HG03520 (cell line): ENCODE measurements at regions not wholly inside any gene's neighbourhood (a gene's known extent, or its start where the extent isn't known, plus 50 kb on each side); places are given as distances from the start of the nearest gene placed in this dataset.

Experiments used
- ATAC-seq: cut with Tn5 transposase; IDR thresholded peaks from one replicate; pipeline ENCODE4 v1.9.1; 2021; ENCODE audit warnings: mild to moderate bottlenecking, moderate library complexity; ENCODE audit not compliant: unreplicated experiment

DNA sequence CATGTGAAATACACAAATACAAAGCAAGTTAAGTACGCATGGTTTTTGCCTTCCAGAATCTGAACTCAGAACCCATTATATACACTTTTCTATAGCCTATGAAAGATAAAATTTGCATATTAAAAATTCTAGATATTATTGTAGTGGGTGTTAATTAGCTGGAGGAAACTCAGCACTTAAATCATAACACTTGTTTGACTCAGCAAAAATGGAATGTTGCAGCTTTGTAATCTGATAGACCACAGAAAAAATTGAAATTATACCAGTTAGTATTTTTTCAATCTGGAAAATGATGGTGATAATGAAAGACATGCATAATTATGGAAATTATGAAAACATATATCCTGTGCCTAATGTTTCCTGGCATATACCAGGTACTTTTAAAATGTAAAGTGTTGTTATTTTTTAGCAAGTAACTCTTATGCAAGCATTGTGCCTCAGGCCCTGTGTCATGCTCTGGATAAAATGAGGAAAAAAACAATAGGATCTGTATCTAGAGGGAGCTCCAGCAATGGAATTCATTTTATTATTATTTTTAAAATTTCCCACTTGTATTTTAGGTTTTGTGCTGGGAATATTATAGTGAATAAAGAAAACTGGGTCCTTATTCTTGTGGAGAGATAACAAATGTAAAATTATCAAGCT is 490.4 kb upstream of the SEMA3A start:
- ATAC-seq = no peak

DNA sequence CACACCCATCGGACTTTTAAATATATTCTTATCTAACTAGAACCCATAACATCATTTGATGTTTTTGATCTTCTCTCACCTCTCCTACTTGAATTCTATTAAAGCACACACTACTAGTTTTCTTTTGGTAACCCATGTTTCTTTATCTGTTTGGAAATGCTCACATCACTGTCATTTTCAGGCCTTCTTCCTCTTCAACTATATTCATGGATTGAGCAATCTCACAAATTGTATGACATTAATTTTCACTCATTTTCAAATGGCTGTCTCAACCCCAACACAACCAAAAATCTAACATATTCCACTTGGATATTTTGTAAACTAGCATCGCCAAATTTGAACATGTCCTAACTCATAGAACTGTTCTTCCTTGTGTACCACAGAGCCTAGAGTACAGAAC is 488.0 kb upstream of the SEMA3A start:
- ATAC-seq = no peak

DNA sequence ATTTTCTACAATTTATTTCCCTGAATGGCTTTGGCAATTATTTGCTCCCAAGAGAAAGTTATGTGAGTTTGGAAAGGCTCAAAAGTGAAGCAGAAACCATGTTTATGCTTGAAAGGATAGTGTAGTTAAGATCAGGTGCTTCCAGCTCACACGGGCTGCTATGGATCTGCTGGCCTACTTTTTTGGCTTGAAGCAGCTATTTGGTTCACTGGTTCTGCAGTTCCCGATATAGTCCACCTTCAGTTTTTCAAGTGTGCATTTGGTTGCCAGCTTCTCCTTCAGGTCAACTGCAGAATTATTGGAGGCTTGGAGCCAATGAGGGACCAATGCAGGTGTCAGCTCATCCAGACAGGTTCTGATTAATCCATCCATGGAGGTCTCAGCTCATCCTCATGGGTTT is 484.3 kb upstream of the SEMA3A start:
- no peak for ATAC-seq

DNA sequence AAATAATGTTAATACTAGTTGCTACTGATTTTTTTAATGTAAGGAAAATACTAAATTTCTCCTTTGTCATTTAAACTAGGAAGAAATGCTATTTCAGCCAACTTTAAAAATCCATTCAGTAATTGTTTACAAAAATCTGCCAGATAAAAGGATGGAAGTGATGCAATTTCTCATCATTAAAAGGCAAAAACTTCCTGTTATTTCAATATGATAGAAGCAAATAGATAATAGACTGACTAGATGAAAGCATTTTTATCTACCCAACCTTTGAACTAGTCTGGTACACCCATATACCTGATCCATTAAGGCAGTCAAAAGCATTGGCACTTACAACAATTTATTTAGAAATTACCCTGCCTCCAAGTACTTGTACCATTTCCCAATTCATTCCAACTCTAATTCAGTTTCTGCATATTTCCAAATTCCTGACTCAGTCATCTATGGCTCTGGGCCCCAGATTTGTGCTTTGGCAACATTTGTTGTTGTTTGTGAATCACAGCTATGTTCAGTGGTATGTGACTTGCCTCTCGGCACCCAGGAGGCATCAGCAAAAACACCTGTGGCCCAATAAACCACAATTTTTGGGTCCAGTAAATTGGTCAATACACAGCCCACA is 482.6 kb upstream of the SEMA3A start:
- ATAC-seq = no peak

DNA sequence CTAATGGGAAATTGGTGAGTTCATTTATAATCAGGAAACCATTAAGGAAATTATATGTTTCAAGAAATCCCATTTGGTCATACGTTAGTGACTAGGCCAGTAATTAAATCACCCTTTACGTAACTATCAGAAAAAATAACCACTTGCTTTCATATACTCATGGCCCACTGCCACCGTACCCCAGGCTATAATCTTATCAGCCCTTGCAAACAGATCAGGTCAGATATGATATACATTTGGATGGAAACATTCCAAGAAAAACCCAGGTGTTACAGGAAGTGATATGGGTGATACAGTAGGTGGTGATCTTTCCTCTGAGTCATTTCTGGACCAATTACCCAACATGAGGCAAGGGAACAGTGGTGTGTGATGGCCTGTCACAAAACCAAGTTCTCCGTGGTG is 481.0 kb upstream of the SEMA3A start:
- no peak for ATAC-seq

DNA sequence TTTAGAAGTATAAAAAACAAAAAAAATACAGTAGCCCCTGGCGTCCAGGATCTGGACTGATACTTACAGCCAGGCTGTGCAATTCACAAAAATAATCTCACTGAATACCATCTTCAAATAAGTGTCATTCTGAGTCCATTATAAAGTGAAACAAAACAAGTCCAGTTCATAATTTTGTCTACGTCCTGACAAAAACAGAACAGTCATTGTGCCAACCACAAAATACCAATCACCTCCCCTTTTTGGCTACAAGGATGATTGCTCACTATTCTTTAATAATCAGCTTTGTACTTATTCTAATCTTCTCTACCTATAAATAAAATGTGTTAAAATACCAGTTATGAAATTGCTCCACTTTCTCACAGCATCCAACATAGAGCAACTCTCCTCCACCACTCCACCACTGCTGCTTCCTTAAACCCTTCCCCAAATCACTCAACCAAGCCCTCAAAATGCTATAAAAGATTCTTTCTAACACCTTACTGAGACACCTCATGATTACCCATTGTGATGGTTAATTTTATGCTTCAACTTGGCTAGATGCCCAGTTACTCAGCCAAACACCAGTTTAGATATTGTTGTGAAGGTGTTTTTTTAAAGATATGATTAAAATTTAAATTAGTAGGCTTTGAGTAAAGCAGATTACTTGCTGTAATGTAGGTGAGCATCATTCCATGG is 479.8 kb upstream of the SEMA3A start:
- no peak for ATAC-seq

DNA sequence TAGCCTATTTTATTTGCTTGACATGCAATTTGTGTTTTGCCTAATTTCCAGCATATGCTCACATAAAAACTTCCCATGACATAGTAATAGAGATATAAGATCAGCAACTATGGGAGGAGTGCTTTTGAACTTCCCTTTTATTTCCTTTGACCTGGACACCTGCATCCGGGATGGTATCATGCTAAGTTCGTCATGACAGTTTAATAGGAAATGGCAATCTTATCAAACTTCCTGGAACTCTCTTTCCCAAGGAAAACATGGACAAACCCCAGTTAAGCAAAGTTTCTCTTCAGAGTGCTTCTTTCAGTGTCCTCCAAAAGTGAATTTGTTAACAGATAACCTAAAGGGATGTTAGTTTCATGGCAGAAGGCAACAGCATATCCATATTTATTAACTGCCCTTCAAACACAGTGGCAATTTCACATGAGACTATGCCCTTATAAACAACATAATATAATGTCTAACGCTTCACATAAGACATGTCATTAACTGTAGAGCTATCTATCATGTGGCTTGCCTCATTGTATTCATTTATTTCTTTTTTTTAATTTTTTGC is 474.7 kb upstream of the SEMA3A start:
- no peak for ATAC-seq

DNA sequence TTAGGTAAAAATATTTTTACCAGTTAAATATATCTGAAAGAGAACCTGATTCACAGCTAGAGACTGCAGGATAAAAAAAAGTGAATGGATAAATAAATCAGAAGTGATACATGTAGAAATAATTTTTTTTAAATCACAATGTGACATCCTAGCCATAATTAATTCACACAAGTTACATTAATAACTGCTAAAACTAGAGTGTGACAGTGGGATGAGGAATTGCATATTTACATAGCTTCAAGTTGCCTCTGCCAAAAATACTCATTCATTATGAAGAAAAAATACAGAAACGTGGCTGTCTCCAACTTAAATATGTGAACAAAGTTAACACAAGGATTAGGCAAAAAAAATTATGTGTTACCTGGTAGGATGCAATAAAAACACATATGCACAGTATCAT is 473.5 kb upstream of the SEMA3A start:
- no peak for ATAC-seq

DNA sequence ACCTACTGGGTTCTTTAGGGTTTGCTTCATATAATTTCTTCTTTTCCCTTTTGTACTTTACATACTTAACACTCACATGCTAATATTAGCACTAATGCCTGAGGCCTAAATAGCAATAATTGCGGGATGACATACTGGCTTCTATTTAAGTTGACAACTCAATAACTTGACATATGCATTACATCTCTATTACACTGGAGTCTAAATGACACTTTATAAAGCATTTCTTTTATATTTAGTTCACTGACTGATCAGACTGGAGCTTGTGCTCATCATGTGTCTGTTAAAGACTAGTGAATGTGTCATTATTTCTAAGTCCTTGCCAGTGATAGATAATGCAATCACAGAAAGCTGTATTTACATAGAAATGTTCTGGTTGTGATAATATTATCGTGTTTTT is 472.1 kb upstream of the SEMA3A start:
- no peak for ATAC-seq

DNA sequence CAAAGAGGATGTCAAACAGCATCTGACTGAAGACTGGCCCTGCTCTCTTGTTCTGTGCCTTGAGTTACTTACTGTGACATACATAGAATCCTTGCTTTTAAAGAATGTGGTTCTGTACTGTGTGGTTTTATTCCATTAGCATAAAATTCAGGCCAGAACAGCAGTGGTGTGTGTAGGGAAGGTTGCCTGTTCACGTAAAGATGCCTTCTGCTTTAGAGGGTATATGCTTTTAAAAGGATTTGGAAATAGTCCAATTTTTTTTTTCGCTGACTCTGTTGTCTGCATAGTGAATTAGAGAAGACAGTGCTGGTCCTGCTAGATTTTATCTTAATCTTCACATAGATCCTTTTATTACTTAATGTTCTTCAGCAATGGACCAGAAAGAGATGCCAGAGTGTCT is 470.8 kb upstream of the SEMA3A start:
- ATAC-seq = no peak

DNA sequence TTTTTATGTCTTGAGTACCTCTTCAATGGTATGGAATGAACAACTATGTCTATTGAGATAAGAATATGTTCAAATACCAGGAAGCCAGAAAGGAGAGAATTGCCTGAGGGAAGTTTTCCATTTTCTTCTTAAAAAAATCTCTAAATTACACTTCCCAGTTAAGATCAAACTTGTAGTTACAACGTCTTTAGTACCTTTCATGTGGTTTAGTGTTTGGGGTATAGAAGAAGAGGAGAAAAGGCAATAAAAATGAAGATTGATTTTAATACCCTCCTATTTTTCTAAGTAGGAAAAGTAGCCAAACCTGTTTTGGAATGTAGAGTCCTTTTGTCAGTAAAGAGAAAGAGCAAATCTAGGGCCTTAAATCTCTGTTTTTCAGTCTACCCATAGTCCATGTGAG is 470.0 kb upstream of the SEMA3A start:
- no peak for ATAC-seq

DNA sequence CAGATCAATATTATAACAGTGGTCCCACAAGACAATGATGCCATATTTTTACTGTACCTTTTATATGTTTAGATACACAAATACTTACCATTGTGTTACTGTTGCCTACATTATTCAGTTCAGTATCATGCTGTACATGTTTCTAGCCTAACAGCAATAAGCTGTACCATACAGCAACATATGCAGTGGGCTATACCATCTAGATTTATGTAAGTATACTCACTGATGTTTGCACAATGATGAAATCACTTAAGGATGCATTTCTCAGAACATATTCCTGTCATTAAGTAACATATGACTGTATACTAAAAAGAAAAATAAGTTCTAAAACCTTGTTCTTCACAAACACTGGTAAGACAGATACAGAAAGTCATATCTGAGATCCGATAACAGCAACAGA is 468.6 kb upstream of the SEMA3A start:
- no peak for ATAC-seq

DNA sequence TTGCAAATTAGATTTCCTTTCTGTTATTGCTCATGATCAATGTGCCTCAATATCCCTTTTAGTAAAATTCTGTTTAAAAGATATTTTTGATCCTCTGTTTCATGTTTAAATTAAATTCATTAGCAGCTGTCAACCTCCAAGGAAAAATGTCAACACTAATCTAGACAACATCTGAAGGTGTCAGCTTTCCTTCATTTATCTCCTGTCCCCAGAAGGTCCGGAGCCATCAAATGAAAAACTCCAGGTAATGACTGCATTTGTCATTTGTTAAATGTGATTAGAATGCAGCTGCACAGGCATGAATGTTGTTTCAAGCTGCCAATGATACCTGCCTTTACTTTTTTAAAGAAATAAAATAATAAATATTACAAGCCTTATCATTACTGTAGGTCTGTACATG is 463.7 kb upstream of the SEMA3A start:
- no peak for ATAC-seq

DNA sequence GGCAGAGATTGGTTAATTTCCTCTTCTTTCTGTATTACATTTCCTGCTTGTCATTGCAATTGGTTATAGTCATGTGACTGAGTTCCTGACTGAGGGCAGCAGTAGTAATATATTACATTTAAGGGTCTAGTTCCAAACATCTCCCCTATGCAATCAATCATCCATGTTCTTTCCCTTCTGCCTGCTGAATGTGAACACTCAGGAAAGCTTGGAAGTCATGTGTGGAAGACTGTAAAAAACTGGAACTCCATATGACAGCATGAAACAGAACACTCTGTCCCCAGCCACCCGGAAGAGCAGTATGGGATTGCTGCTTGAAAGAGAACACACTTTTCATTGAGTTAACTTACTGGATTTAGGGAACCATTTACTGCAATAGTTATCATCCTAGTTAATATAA is 459.7 kb upstream of the SEMA3A start:
- ATAC-seq = no peak

DNA sequence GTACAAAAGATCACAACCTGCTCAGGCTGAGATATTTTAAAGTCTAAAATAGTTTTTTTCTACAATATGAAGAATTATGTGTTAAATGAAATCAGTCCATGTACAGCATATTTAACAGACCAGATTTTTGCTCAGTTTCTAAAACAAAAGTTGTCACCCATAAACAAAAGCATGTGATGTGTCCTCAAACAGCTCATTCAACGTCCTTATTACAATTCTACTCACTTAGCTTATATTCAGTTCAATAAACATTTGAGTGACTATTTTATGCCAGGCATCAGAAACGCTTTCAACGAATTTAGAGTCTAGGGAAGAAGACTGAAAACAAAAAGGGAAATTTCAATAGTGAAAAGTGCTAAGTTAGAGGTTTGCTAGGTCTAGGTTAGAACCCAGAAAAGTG is 457.3 kb upstream of the SEMA3A start:
- no peak for ATAC-seq

DNA sequence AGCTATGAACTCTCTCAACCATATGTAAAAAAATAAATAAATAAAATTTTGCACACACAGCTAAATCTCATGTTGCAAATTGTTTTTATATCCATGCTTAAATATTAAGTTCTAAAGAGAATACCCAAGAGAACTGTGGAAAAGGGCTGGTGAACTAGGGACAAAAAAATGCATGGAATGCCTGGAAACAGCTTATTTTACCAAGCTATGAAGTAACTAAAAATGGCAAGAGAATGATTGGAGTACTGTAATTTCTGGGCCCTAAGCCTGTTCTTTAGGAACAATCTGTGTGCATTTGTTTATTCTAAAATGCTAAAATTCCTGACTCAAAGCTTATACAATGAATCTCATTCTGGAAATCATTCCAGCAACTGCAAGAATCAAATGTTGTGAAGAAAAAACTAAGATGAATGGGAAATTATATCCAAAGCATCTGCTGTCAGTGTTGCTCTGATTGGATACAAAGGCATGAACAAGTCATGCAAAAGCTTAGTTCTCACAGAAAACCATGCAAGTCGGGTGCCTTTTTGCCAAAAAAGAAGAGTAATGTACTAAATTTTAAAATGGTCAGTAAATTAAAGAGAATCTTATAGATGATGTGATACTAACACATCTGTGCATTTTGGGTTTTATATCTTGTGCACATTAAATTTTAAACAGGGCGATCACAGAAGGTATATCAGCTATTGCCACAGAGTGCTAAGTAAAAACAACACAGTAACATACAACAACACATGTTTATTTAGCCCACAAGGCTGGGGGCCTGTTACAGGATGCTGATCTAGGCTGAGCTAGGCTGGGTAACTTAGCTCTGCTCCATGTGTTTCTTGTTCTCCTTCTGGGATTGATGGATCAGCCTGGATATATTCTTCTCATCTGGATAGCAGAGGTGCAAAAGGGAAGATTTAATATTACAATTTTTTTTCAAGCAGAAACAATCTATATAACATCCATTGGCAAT is 453.5 kb upstream of the SEMA3A start:
- no peak for ATAC-seq

DNA sequence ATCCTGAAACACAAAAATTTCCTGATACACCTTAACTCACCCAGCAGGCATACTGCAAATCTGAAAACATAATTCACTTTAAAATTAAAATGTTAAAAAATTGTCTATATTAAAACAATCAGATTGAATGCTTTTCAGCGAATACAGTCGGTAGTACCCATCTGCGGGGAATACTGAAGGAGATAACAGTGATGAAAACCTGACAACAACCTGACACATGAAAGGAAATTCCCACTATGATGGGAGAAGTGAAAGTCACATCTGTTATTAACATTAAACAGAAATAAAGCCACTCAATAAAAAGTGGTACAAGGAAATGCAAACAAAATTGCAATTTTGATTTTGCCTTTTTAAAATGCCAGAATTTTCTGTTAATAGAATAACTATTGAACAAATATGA is 448.0 kb upstream of the SEMA3A start:
- no peak for ATAC-seq

DNA sequence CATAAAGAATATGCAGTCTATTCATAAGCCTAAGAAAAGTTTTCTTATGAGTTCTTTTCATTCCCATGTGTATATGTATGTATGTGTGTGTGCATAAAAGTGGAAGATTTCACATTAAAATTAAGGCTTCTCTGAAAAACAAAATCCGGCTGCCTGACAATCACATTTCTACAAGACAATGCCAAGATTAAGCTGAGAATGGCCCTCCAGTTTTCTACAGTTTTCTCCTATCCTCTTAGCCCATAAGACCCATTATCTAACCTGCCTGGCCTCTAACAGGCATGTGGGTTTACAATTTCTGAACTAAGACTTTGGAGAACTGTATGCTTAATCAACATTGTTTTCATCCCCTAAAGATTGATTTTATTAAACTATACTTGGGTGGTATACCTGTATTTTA is 446.0 kb upstream of the SEMA3A start:
- no peak for ATAC-seq

DNA sequence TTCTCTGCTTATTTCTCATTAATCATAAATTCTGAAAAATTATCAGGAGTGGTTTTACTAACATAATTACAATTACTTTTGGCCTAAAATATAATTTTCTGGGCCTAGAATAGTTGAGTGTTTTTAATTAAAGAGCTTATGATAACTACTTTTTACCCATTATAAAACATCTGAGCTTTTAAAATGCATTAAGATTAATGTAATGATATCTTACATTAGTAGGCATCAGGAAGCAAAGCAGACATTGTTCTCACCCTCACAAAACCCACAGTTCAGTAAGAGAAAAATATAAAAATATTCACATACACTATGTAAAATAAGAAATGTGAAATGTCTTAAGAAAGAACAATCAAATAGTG is 443.7 kb upstream of the SEMA3A start:
- ATAC-seq = no peak

DNA sequence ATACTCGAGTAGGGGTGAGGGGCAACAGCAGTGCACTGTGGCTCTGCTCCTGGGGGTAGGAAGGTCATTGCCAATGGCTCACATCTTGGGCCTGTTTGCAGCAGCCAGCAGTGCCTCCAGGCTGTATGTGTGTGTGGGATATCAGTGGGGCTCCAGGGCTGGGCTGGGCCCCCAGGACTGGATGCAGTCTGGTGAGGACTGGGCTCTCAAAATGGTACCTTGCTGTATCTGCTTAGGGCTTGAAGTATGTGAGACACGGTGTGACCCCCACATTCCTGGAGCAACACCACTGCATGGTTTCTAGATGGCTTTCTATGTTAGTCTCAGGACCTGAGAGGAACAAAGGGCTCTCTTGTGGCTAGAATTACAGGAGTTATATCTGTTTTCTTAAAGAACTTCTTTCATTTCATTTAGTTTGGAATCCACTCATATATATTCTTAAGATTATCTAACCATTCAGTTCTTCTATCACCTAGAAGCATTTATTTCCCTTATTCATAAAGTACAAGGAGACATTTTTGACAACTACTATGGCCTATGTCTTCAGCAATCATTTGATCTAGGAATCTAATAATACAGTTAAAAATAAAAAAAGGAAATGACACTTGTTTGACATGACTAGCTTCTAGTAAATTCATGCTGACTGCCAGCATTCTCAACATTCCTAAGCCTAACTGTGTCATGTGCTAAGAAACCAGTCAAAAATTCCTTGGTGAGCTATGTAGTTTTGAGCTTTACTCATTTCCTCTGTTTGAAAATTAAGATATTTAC is 443.2 kb upstream of the SEMA3A start:
- no peak for ATAC-seq

DNA sequence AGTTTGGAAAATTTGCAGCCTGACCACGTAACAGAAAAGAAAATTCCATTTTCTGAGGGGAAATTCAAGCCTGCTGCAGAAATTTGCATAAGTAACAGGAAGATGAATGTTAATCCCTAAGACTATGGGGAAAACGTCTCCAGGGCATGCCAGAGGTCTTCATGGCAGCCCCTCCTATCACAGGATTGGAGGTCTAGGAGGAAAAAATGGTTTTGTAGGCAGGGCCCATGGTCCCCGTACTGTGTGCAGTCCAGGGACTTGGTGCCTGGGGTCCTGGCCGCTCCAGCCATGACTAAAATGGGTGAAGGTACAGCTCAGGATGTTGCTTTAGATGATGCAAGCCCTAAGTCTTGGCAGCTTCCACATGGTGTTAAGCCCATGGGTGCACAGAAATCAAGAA is 437.3 kb upstream of the SEMA3A start:
- ATAC-seq = no peak
